ENCODE measurements at regions not wholly inside any gene's neighbourhood (a gene's known extent, or its start where the extent isn't known, plus 50 kb on each side); places are given as distances from the start of the nearest gene placed in this dataset.

DNA sequence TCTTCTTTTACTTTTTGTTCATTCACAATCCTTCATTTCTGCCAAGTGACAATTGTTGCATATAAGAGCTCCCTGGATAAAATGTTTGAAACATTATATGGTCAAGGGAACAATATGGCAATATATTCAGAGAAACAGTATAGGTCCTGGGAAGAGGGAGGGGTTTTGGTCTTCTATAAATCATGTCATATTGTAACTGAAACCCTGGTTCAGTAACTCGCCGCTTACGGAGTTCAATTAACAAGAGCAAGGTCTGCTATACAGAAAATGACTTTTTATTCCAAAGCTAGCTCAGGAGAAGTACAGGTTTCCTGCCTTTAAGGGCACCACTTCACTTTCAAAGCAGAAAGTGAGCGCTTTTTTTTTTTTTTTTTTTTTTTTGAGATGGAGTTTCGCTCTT is 522.1 kb upstream of the TGFBR2 start (continued):
- TF ChIP-seq ZNF425 (CRISPR knock-in tag; conservative IDR thresholded peaks at IDR 0.05) = no peak
- no peak for TF ChIP-seq FOXP1 (CRISPR knock-in tag; IDR thresholded peaks at IDR 0.05; ENCODE audit: borderline replicate concordance)
- no peak for TF ChIP-seq ZSCAN18 (CRISPR knock-in tag; IDR thresholded peaks at IDR 0.05)
- TF ChIP-seq, protein P1, sequence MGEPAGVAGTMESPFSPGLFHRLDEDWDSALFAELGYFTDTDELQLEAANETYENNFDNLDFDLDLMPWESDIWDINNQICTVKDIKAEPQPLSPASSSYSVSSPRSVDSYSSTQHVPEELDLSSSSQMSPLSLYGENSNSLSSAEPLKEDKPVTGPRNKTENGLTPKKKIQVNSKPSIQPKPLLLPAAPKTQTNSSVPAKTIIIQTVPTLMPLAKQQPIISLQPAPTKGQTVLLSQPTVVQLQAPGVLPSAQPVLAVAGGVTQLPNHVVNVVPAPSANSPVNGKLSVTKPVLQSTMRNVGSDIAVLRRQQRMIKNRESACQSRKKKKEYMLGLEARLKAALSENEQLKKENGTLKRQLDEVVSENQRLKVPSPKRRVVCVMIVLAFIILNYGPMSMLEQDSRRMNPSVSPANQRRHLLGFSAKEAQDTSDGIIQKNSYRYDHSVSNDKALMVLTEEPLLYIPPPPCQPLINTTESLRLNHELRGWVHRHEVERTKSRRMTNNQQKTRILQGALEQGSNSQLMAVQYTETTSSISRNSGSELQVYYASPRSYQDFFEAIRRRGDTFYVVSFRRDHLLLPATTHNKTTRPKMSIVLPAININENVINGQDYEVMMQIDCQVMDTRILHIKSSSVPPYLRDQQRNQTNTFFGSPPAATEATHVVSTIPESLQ (CRISPR knock-in tag; IDR thresholded peaks at IDR 0.05) = no peak
- TF ChIP-seq NFE2L1 (CRISPR knock-in tag; IDR thresholded peaks at IDR 0.05) = no peak
- TF ChIP-seq, protein P2, sequence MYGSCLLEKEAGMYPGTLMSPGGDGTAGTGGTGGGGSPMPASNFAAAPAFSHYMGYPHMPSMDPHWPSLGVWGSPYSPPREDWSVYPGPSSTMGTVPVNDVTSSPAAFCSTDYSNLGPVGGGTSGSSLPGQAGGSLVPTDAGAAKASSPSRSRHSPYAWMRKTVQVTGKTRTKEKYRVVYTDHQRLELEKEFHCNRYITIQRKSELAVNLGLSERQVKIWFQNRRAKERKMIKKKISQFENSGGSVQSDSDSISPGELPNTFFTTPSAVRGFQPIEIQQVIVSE (CRISPR knock-in tag; IDR thresholded peaks at IDR 0.05; ENCODE audit: borderline replicate concordance) = no peak

GRCh38 chr3:30084971-30085403 is 521.4 kb upstream of the TGFBR2 start:
- POLR2A ChIA-PET = no interaction called here
- TF ChIP-seq FOXK1 (CRISPR knock-in tag; IDR thresholded peaks at IDR 0.05) (peak; percentile 75; the same call in 1 of the 2 replicates), ZNF423 (CRISPR knock-in tag; IDR thresholded peaks at IDR 0.05) (peak; percentile 59; the same call in 1 of the 2 replicates), ZNF396 (CRISPR knock-in tag; IDR thresholded peaks at IDR 0.05; ENCODE audit: borderline replicate concordance) (peak; percentile 84), ZNF138 (CRISPR knock-in tag; conservative IDR thresholded peaks at IDR 0.05) (no peak), PRRX2 (CRISPR knock-in tag; IDR thresholded peaks at IDR 0.05) (no peak), AFF4 (CRISPR knock-in tag; IDR thresholded peaks at IDR 0.05; ENCODE audit: borderline replicate concordance) (no peak), CREB1 (CRISPR knock-in tag; IDR thresholded peaks at IDR 0.05) (no peak), ATF1 (CRISPR knock-in tag; IDR thresholded peaks at IDR 0.05) (no peak), E2F5 (CRISPR knock-in tag; IDR thresholded peaks at IDR 0.05) (no peak), TEAD1 (CRISPR knock-in tag; IDR thresholded peaks at IDR 0.05) (no peak), NR1H2 (CRISPR knock-in tag; IDR thresholded peaks at IDR 0.05) (no peak), E2F1 (CRISPR knock-in tag; IDR thresholded peaks at IDR 0.05) (no peak)
- TF ChIP-seq, protein P3, sequence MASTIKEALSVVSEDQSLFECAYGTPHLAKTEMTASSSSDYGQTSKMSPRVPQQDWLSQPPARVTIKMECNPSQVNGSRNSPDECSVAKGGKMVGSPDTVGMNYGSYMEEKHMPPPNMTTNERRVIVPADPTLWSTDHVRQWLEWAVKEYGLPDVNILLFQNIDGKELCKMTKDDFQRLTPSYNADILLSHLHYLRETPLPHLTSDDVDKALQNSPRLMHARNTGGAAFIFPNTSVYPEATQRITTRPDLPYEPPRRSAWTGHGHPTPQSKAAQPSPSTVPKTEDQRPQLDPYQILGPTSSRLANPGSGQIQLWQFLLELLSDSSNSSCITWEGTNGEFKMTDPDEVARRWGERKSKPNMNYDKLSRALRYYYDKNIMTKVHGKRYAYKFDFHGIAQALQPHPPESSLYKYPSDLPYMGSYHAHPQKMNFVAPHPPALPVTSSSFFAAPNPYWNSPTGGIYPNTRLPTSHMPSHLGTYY (CRISPR knock-in tag; IDR thresholded peaks at IDR 0.05) = 0 out of 2 replicates have a peak, but pooled peaks have one; percentile 33
- TF ChIP-seq, protein P4, sequence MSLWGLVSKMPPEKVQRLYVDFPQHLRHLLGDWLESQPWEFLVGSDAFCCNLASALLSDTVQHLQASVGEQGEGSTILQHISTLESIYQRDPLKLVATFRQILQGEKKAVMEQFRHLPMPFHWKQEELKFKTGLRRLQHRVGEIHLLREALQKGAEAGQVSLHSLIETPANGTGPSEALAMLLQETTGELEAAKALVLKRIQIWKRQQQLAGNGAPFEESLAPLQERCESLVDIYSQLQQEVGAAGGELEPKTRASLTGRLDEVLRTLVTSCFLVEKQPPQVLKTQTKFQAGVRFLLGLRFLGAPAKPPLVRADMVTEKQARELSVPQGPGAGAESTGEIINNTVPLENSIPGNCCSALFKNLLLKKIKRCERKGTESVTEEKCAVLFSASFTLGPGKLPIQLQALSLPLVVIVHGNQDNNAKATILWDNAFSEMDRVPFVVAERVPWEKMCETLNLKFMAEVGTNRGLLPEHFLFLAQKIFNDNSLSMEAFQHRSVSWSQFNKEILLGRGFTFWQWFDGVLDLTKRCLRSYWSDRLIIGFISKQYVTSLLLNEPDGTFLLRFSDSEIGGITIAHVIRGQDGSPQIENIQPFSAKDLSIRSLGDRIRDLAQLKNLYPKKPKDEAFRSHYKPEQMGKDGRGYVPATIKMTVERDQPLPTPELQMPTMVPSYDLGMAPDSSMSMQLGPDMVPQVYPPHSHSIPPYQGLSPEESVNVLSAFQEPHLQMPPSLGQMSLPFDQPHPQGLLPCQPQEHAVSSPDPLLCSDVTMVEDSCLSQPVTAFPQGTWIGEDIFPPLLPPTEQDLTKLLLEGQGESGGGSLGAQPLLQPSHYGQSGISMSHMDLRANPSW (CRISPR knock-in tag; conservative IDR thresholded peaks at IDR 0.05; ENCODE audit: low read depth) = no peak

More at GRCh38 chr3:30084971-30085403, 521.4 kb upstream of the TGFBR2 start:
- no peaks in the 10 kb centered on the region for H3K36me3 Mint-ChIP-seq
- H3K27me3 Mint-ChIP-seq (ENCODE audit: low read depth) = peaks cover 98% of the 10 kb centered on the region
- H3K27ac Mint-ChIP-seq = peak overlapping the region; percentile 87
- H3K9me3 Mint-ChIP-seq = no peaks in the 10 kb centered on the region
- peak; percentile 56 for DNase-seq (ENCODE audit: low spot score)
- peaks cover 45% of the 10 kb centered on the region for H3K4me1 Mint-ChIP-seq
- peak; percentile 92 for ATAC-seq
- CTCF ChIA-PET = interaction anchor here (0.9 to 1.6 kb wide), 2 partner anchors 43 to 101 kb away, joined by 3 to 6 read pairs; no protein-coding TSS in a partner anchor
- peak overlapping the region; percentile 45 for H3K4me3 Mint-ChIP-seq
